CD14-positive monocyte (primary cell): ENCODE measurements at regions not wholly inside any gene's neighbourhood (a gene's known extent, or its start where the extent isn't known, plus 50 kb on each side); places are given as distances from the start of the nearest gene placed in this dataset.

Experiments used
- DNase-seq, 3 donors: peaks; one replicate each; pipeline ENCODE4 v3.0.0-alpha.2; 2011 to 2022
- H2AFZ ChIP-seq: 2 replicates; pipeline ENCODE4 v1.6.0; 2012; ENCODE audit warnings: mild to moderate bottlenecking, low read depth, low read length, inconsistent platforms; ENCODE audit not compliant: insufficient read depth, poor library complexity, severe bottlenecking
- H3K27ac ChIP-seq, 2 donors: 1 replicate in 1 of 2; 2 replicates in 1 of 2; pipeline ENCODE4 v1.5.1; 2012 to 2013; ENCODE audit warnings: low read length in 2 of 2, control low read depth in 1 of 2, inconsistent platforms in 1 of 2, low read depth in 1 of 2, mild to moderate bottlenecking in 1 of 2
- H3K27me3 ChIP-seq, 2 donors: one replicate each; pipeline versions ENCODE4 v1.6.0 to v1.6.1; 2011 to 2013; ENCODE audit warnings: low read length in 2 of 2; ENCODE audit not compliant: control insufficient read depth in 2 of 2, insufficient read depth in 2 of 2
- H3K36me3 ChIP-seq, 2 donors: replicated peaks in 1 of 2; 1 replicate in 1 of 2; 2 replicates in 1 of 2; pipeline versions ENCODE4 v1.5.1 to v1.6.1; 2012 to 2013; ENCODE audit warnings: low read length in 2 of 2, control low read depth in 1 of 2, inconsistent platforms in 1 of 2, mild to moderate bottlenecking in 1 of 2; ENCODE audit not compliant: insufficient read depth in 2 of 2, control insufficient read depth in 1 of 2
- H3K4me1 ChIP-seq, 2 donors: 1 replicate in 1 of 2; 2 replicates in 1 of 2; pipeline versions ENCODE4 v1.5.1 to v1.6.1; 2012 to 2013; ENCODE audit warnings: low read length in 2 of 2, control low read depth in 1 of 2, inconsistent platforms in 1 of 2, mild to moderate bottlenecking in 1 of 2, moderate library complexity in 1 of 2; ENCODE audit not compliant: insufficient read depth in 2 of 2, control insufficient read depth in 1 of 2
- H3K4me2 ChIP-seq: replicated peaks from 2 replicates; pipeline ENCODE3; 2012; ENCODE audit warnings: low read length, moderate library complexity, mild to moderate bottlenecking; ENCODE audit not compliant: poor library complexity, severe bottlenecking; ENCODE audit errors: extremely low read depth
- H3K4me3 ChIP-seq, 3 experiments: fragments of 200-600 bp in 1 of 3; sonication (generic) in 1 of 3; replicated peaks in 1 of 3; 1 replicate in 2 of 3; 2 replicates in 1 of 3; pipeline ENCODE4 v1.5.1; 2011 to 2013; ENCODE audit warnings: low read length in 3 of 3, mild to moderate bottlenecking in 3 of 3, control low read depth in 2 of 3, low read depth in 2 of 3, inconsistent platforms in 1 of 3, moderate library complexity in 1 of 3
- H3K79me2 ChIP-seq: 2 replicates; pipeline ENCODE4 v1.6.0; 2012; ENCODE audit warnings: mild to moderate bottlenecking, control low read depth, inconsistent platforms, low read length, moderate library complexity; ENCODE audit not compliant: insufficient read depth
- H3K9ac ChIP-seq: 2 replicates; pipeline ENCODE4 v1.6.0; 2017; ENCODE audit warnings: low read length, mild to moderate bottlenecking; ENCODE audit not compliant: insufficient read depth, poor library complexity, severe bottlenecking
- H3K9me3 ChIP-seq, 2 donors: replicated peaks in 1 of 2; 1 replicate in 1 of 2; 2 replicates in 1 of 2; pipeline versions ENCODE4 v1.5.1 to v1.6.1; 2012 to 2013; ENCODE audit warnings: low read length in 2 of 2, control low read depth in 1 of 2; ENCODE audit not compliant: control insufficient read depth in 1 of 2, insufficient read depth in 1 of 2
- H4K20me1 ChIP-seq: 2 replicates; pipeline ENCODE4 v1.6.0; 2012; ENCODE audit warnings: mild to moderate bottlenecking, low read length, control low read depth, moderate library complexity; ENCODE audit not compliant: insufficient read depth
- H3K27ac Mint-ChIP-seq, 7 donors: one replicate each; pipeline ENCODE4 v1.8.0; 2020; ENCODE audit warnings: mild to moderate bottlenecking in 7 of 7, mixed read lengths in 7 of 7, moderate library complexity in 6 of 7, inconsistent platforms in 2 of 7
- H3K27me3 Mint-ChIP-seq, 3 donors: one replicate each; pipeline ENCODE4 v1.8.0; 2021 to 2022; ENCODE audit warnings: low read depth in 3 of 3, mild to moderate bottlenecking in 3 of 3, mixed read lengths in 3 of 3, moderate library complexity in 3 of 3, inconsistent platforms in 1 of 3
- H3K36me3 Mint-ChIP-seq, 2 donors: one replicate each; pipeline ENCODE4 v1.8.0; 2020; ENCODE audit warnings: mixed read lengths in 2 of 2, inconsistent platforms in 1 of 2, mild to moderate bottlenecking in 1 of 2
- H3K4me1 Mint-ChIP-seq: one replicate; pipeline ENCODE4 v1.8.0; 2020; ENCODE audit warnings: mild to moderate bottlenecking, mixed read lengths
- H3K4me3 Mint-ChIP-seq, 2 donors: one replicate each; pipeline ENCODE4 v1.8.0; 2020; ENCODE audit warnings: mild to moderate bottlenecking in 2 of 2, mixed read lengths in 2 of 2, moderate library complexity in 1 of 2
- H3K9me3 Mint-ChIP-seq, 7 donors: one replicate each; pipeline ENCODE4 v1.8.0; 2020 to 2022; ENCODE audit warnings: mixed read lengths in 7 of 7, mild to moderate bottlenecking in 6 of 7, moderate library complexity in 6 of 7, inconsistent platforms in 2 of 7
- WGBS: methylation state at CpG from one replicate; pipeline ENCODE4 v1.1.5; 2013; ENCODE audit warnings: missing lambda C conversion rate; ENCODE audit not compliant: insufficient coverage; 5-methylcytosine and 5-hydroxymethylcytosine counted together
- intact Hi-C, 2 donors: fragments of 100-400 bp; cut with micrococcal nuclease; formaldehyde crosslinking; loops; one replicate each; pipeline versions ENCODE4 v1.15.0 to v1.15.1; 2023
- TF ChIP-seq, protein P1 (sequence below): fragments of 200-600 bp; IDR thresholded peaks from one replicate; pipeline ENCODE4 v1.8.0; 2022; ENCODE audit warnings: antibody characterized with exemption, mild to moderate bottlenecking

GRCh38 chr1:203937678-203938330, 76.4 kb downstream of the SNRPE start:
- Histone ChIP-seq H3K36me3 (no peaks in the 10 kb centered on the region), H2AFZ (no peak overlapping the region), H3K4me1 (peaks cover under 1 to 4% of the 10 kb centered on the region in 2 donors), H3K79me2 (no peaks in the 10 kb centered on the region), H3K27ac (no peak overlapping the region), H4K20me1 (no peaks in the 10 kb centered on the region), H3K9ac (no peak overlapping the region), H3K9me3 (no peaks in the 10 kb centered on the region), H3K27me3 (no peaks in the 10 kb centered on the region), H3K4me3 (no peak overlapping the region), H3K4me2 (no peak overlapping the region)
- 39% methylated on average over 2 of the region's 5 CpGs for WGBS
- Mint-ChIP-seq H3K4me3 (no peak overlapping the region), H3K36me3 (no peaks in the 10 kb centered on the region), H3K27me3 (peaks cover 0 to 4% (median 2%) of the 10 kb centered on the region in 3 donors), H3K27ac (no peak overlapping the region), H3K4me1 (peaks cover under 1% of the 10 kb centered on the region), H3K9me3 (peaks cover 0 to 1% (median 0%) of the 10 kb centered on the region in 7 donors)
- TF ChIP-seq, protein P1, sequence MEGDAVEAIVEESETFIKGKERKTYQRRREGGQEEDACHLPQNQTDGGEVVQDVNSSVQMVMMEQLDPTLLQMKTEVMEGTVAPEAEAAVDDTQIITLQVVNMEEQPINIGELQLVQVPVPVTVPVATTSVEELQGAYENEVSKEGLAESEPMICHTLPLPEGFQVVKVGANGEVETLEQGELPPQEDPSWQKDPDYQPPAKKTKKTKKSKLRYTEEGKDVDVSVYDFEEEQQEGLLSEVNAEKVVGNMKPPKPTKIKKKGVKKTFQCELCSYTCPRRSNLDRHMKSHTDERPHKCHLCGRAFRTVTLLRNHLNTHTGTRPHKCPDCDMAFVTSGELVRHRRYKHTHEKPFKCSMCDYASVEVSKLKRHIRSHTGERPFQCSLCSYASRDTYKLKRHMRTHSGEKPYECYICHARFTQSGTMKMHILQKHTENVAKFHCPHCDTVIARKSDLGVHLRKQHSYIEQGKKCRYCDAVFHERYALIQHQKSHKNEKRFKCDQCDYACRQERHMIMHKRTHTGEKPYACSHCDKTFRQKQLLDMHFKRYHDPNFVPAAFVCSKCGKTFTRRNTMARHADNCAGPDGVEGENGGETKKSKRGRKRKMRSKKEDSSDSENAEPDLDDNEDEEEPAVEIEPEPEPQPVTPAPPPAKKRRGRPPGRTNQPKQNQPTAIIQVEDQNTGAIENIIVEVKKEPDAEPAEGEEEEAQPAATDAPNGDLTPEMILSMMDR = no peak
- DNase-seq = no peak
- intact Hi-C loops = no loop called here

GRCh38 chr1:203944651-203945404, 83.4 kb downstream of the SNRPE start:
- Histone ChIP-seq H3K9ac (no peak overlapping the region), H3K27me3 (no peaks in the 10 kb centered on the region), H3K4me2 (no peak overlapping the region), H3K9me3 (no peaks in the 10 kb centered on the region), H4K20me1 (no peaks in the 10 kb centered on the region), H3K27ac (no peak overlapping the region), H3K4me1 (no peaks in the 10 kb centered on the region), H3K79me2 (no peaks in the 10 kb centered on the region), H2AFZ (no peak overlapping the region), H3K4me3 (no peak overlapping the region), H3K36me3 (no peaks in the 10 kb centered on the region)
- Mint-ChIP-seq H3K27me3 (peaks cover 0 to 3% (median 2%) of the 10 kb centered on the region in 3 donors), H3K27ac (no peak overlapping the region), H3K4me1 (no peaks in the 10 kb centered on the region), H3K36me3 (no peaks in the 10 kb centered on the region), H3K4me3 (no peak overlapping the region), H3K9me3 (no peaks in the 10 kb centered on the region)
- TF ChIP-seq, protein P1 = no peak
- 80% methylated on average over 1 of the region's 4 CpGs for WGBS
- no peak for DNase-seq
- intact Hi-C loops = no loop called here
